ENCODE measurements at regions not wholly inside any gene's neighbourhood (a gene's known extent, or its start where the extent isn't known, plus 50 kb on each side); places are given as distances from the start of the nearest gene placed in this dataset.

- TF ChIP-seq BHLHE40 (IDR thresholded peaks at IDR 0.05; ENCODE audit: borderline replicate concordance) (no peak), LEF1 (IDR thresholded peaks at IDR 0.05; ENCODE audit: borderline replicate concordance) (no peak), ELF4 (IDR thresholded peaks at IDR 0.05) (no peak), TARDBP (IDR thresholded peaks at IDR 0.05) (no peak), FOXK2 (IDR thresholded peaks at IDR 0.05) (no peak), HDGF (IDR thresholded peaks at IDR 0.05; ENCODE audit: borderline replicate concordance) (no peak), L3MBTL2 (conservative IDR thresholded peaks at IDR 0.05) (no peak), ARNT (IDR thresholded peaks at IDR 0.05) (no peak), SP1 (IDR thresholded peaks at IDR 0.05) (no peak), NFRKB (IDR thresholded peaks at IDR 0.05) (no peak), ZNF384 (IDR thresholded peaks at IDR 0.05) (no peak), FOXM1 (IDR thresholded peaks at IDR 0.05; ENCODE audit: borderline replicate concordance) (no peak), CTBP1 (IDR thresholded peaks at IDR 0.05; ENCODE audit: borderline replicate concordance) (no peak), SUZ12 (IDR thresholded peaks at IDR 0.05) (no peak), PKNOX1 (IDR thresholded peaks at IDR 0.05) (no peak), FOXA1 (IDR thresholded peaks at IDR 0.05) (no peak)
- CTCF ChIA-PET = no interaction called here
- no peak for DNase-seq (ENCODE audit: extremely low spot score)
- POLR2A ChIA-PET = no interaction called here
These were observed 211.2 kb downstream of the PTGER3 start for GRCh38 chr1:70836456-70836855.

GRCh38 chr1:70840260-70840953 is 207.2 kb downstream of the PTGER3 start:
- DNase-seq (ENCODE audit: extremely low spot score) = no peak
- ChIA-PET POLR2A (no interaction called here), CTCF (no interaction called here)
- TF ChIP-seq FOXM1 (IDR thresholded peaks at IDR 0.05; ENCODE audit: borderline replicate concordance) (no peak), PKNOX1 (IDR thresholded peaks at IDR 0.05) (no peak), ZNF384 (IDR thresholded peaks at IDR 0.05) (no peak), ARNT (IDR thresholded peaks at IDR 0.05) (no peak), LEF1 (IDR thresholded peaks at IDR 0.05; ENCODE audit: borderline replicate concordance) (no peak), CTBP1 (IDR thresholded peaks at IDR 0.05; ENCODE audit: borderline replicate concordance) (no peak), SUZ12 (IDR thresholded peaks at IDR 0.05) (no peak), TARDBP (IDR thresholded peaks at IDR 0.05) (no peak), HDGF (IDR thresholded peaks at IDR 0.05; ENCODE audit: borderline replicate concordance) (no peak), BHLHE40 (IDR thresholded peaks at IDR 0.05; ENCODE audit: borderline replicate concordance) (no peak), NFRKB (IDR thresholded peaks at IDR 0.05) (no peak), L3MBTL2 (conservative IDR thresholded peaks at IDR 0.05) (no peak), FOXK2 (IDR thresholded peaks at IDR 0.05) (no peak), FOXA1 (IDR thresholded peaks at IDR 0.05) (no peak), ELF4 (IDR thresholded peaks at IDR 0.05) (no peak), SP1 (IDR thresholded peaks at IDR 0.05) (no peak)

GRCh38 chr1:70842562-70842961 is 205.1 kb downstream of the PTGER3 start:
- CTCF ChIA-PET = no interaction called here
- POLR2A ChIA-PET = no interaction called here
- TF ChIP-seq FOXK2 (IDR thresholded peaks at IDR 0.05) (no peak), CTBP1 (IDR thresholded peaks at IDR 0.05; ENCODE audit: borderline replicate concordance) (no peak)

GRCh38 chr1:70843452-70843851 is 204.2 kb downstream of the PTGER3 start:
- ChIA-PET CTCF (no interaction called here), POLR2A (no interaction called here)
- no peak for DNase-seq (ENCODE audit: extremely low spot score)
- TF ChIP-seq LEF1 (IDR thresholded peaks at IDR 0.05; ENCODE audit: borderline replicate concordance) (no peak), L3MBTL2 (conservative IDR thresholded peaks at IDR 0.05) (no peak), CTBP1 (IDR thresholded peaks at IDR 0.05; ENCODE audit: borderline replicate concordance) (no peak), HDGF (IDR thresholded peaks at IDR 0.05; ENCODE audit: borderline replicate concordance) (no peak), PKNOX1 (IDR thresholded peaks at IDR 0.05) (no peak), BHLHE40 (IDR thresholded peaks at IDR 0.05; ENCODE audit: borderline replicate concordance) (no peak), FOXA1 (IDR thresholded peaks at IDR 0.05) (no peak), FOXM1 (IDR thresholded peaks at IDR 0.05; ENCODE audit: borderline replicate concordance) (no peak), ZNF384 (IDR thresholded peaks at IDR 0.05) (no peak), SUZ12 (IDR thresholded peaks at IDR 0.05) (no peak), TARDBP (IDR thresholded peaks at IDR 0.05) (no peak), SP1 (IDR thresholded peaks at IDR 0.05) (no peak), NFRKB (IDR thresholded peaks at IDR 0.05) (no peak), FOXK2 (IDR thresholded peaks at IDR 0.05) (no peak), ARNT (IDR thresholded peaks at IDR 0.05) (no peak), ELF4 (IDR thresholded peaks at IDR 0.05) (no peak)

More at GRCh38 chr1:70842562-70842961, 205.1 kb downstream of the PTGER3 start:
- no peak for DNase-seq (ENCODE audit: extremely low spot score)

GRCh38 chr1:70847013-70847412 is 200.6 kb downstream of the PTGER3 start:
- POLR2A ChIA-PET = no interaction called here
- no peak for DNase-seq (ENCODE audit: extremely low spot score)
- TF ChIP-seq FOXA1 (IDR thresholded peaks at IDR 0.05) = no peak
- TF ChIP-seq SP1 (IDR thresholded peaks at IDR 0.05) = no peak
- TF ChIP-seq FOXK2 (IDR thresholded peaks at IDR 0.05) = no peak
- no peak for TF ChIP-seq LEF1 (IDR thresholded peaks at IDR 0.05; ENCODE audit: borderline replicate concordance)
- TF ChIP-seq ARNT (IDR thresholded peaks at IDR 0.05) = no peak
- TF ChIP-seq ELF4 (IDR thresholded peaks at IDR 0.05) = no peak
- no peak for TF ChIP-seq SUZ12 (IDR thresholded peaks at IDR 0.05)
- no peak for TF ChIP-seq L3MBTL2 (conservative IDR thresholded peaks at IDR 0.05)
- CTCF ChIA-PET = no interaction called here

- DNase-seq (ENCODE audit: extremely low spot score) = no peak
- ChIA-PET POLR2A (no interaction called here), CTCF (no interaction called here)
- no peak for TF ChIP-seq FOXM1 (IDR thresholded peaks at IDR 0.05; ENCODE audit: borderline replicate concordance)
These were observed 192.4 kb downstream of the PTGER3 start for GRCh38 chr1:70855203-70855602.

Data from HEK293T (cell line).